ENCODE measurements at regions not wholly inside any gene's neighbourhood (a gene's known extent, or its start where the extent isn't known, plus 50 kb on each side); places are given as distances from the start of the nearest gene placed in this dataset.
"Not testable (repeated sequence)": the region's sequence is repeated elsewhere in the genome, so short reads cannot be mapped to it uniquely, and the experiment has no call there.

- DNase-seq (ENCODE audit: low read depth in 2 of 2) = no peak
These were observed 115.8 kb upstream of the FBXL7 start for GRCh38 chr5:15384176-15384575.

DNA sequence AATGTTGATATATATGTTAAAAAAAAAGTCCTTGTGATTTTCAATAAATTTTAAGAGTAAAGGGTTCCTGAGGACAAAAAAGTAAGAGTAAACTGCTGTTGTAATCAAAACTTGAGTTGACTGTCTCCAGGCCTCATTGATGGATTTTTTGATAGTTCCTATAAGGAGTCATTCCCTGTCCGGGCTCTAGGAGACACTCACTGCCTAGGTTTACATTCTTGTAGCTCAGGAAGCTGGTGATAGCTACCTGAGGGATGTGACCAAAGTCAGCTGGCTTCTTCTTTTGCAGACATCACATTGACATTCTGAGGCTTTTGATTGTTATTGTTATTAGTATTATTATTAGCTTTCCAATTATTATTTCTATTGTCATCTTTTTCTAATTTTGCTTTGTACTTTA is 116.5 kb upstream of the FBXL7 start:
- no peak for DNase-seq (ENCODE audit: low read depth in 2 of 2)

GRCh38 chr5:15383021-15383420 is 117.0 kb upstream of the FBXL7 start:
- DNase-seq (ENCODE audit: low read depth in 2 of 2) = no peak

- no peak for DNase-seq (ENCODE audit: low read depth in 2 of 2)
These were observed 122.2 kb upstream of the FBXL7 start for GRCh38 chr5:15377573-15378340.

GRCh38 chr5:15376803-15377202 is 123.2 kb upstream of the FBXL7 start:
- DNase-seq (ENCODE audit: low read depth in 2 of 2) = no peak

DNA sequence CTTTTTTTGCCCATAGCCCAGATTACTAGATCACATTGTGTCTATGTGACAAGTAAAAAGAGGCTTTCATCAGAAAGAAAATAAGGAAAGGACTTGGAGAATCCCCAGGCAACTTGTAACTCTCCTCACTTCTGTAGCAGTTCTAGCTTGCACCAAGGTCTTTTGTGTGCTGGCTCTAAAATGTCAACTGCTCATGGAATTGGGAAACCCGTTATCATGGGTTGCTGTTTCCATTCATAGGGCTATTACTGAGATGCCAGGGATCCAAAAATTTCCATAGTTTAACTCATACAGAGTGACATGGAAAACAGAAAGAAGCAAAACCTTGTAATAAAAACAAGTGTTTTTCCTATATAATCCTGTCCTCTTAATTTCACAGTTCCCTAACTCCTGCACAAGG is 123.9 kb upstream of the FBXL7 start:
- no peak for DNase-seq (ENCODE audit: low read depth in 2 of 2)

DNA sequence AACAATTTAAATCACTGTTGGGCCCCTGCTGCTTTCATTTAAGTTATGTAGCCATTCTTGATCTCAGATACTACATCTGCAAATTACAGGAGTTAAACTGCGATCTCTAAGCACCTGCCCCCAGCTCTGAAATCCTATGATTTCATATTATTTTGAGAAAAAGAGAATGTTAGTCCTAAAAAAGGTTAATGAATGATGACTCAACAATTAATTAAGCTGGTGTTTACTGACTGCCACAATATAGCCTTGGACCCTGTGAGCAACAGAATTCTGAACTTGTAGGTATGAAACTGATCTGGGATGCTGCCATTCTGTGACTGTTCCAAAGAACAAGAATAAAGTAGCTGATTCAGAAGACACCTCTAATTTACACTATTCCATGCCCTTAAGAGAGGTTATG is 124.4 kb upstream of the FBXL7 start:
- DNase-seq (ENCODE audit: low read depth in 2 of 2) = no peak

DNA sequence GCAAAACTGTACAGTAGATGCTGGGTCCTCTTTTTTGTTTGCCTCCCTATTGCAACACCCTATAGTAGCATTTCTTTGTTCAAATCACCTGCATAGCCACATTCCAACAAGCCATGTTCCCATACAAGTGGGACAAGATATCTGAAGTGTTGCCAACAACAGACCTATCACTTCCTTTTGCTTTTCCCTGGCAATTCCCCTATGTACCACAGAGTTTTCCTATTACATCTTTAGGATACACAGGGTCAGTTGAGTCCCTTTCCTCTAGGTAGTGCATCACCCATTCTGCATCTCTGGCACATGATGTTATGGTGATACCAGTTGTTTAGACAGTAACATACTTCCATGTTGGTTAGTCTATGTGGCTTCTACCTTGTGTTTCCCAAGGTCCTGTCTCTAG is 125.1 kb upstream of the FBXL7 start:
- no peak for DNase-seq (ENCODE audit: low read depth in 2 of 2)

DNA sequence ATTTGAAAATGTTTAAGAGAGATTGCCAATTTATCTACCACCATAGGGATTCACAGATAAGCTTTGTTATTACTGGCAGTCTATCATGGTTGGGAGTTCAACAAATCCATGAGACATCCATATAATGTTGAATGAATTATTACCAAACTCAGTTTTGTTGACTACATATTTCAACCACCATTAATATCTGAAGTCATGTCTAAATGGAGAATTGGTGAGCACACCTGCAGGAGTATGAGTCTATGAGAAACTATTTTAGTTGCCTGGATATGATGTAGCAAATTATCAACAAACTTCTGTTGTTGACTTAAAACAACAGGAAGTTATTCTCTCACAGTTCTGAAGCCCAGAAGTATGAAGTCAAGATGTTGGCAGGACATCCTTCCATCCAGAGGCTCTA is 126.8 kb upstream of the FBXL7 start:
- no peak for DNase-seq (ENCODE audit: low read depth in 2 of 2)

- DNase-seq (ENCODE audit: low read depth in 2 of 2) = no peak
These were observed 128.8 kb upstream of the FBXL7 start for GRCh38 chr5:15371184-15371583.

DNA sequence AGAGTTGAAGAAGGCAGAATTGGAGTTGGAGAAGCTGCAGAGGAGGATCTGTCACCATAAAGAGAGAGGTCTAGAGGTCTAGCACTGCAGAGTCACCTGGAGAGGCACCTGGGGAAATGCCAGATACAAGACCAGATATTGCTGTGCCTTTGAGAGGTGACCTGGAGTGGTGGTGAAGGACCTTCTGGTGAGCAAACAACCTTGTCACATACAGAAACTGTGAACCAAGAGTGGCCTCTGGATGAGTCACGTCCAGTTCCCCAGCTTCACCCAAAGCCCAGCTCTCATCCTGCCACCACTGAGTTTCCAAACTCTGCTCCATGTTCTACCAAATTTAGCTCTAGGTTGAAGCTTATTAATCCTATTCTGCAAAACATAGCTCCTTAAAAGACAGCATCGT is 131.1 kb upstream of the FBXL7 start:
- DNase-seq (ENCODE audit: low read depth in 2 of 2) = no peak

DNA sequence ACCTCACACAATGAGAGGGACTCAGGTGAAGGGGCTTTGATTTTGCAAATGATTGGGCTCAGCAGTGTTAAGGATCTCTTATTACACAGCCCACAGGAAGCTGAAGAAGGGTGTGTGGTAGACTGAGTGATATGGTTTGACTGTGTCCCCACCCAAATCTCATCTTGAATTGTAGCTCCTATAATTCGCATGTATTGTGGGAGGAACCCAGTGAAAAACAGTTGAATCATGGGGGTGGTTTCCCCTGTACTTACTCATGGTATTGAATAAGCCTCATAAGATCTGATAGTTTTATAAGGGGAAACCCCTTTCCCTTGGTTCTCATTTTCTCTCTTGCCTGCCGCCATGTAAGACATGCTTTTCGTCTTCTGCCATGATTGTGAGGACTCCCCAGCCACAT is 132.5 kb upstream of the FBXL7 start:
- no peak for DNase-seq (ENCODE audit: low read depth in 2 of 2)

DNA sequence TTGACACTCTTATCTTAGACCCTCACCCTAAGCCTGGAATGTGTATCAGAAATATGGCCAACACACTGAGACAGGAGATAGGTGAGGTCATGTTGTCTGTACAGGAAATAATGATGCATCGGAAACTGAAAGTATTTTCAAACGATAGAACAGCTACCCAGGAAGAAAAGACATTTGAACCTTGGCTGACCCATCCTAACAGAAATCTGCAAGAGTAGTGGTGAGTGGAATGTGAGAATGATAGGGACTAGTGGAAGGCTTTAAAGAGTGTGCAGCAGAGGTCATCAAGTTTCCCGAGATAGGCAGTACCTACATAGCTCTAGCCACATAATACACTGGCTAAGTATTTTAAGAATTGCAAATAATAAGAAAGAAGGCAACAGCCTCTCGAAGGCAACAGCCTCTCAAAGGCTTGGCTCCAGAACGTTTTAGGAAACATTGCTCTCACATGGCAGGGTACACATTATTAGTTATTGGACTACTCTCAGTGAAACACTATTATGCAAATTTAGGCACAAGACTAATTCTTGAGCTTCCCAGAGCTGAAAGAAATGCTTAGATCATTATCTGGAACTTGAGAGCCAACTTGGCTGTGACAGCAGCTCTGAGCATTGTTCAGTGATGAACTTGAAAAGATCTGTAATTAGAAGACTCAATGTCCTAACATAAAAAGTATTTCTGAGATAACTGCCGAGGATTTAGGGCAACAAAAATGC is 133.1 kb upstream of the FBXL7 start:
- no peak for DNase-seq (ENCODE audit: low read depth in 2 of 2)

- no peak for DNase-seq (ENCODE audit: low read depth in 2 of 2)
These were observed 134.9 kb upstream of the FBXL7 start for GRCh38 chr5:15365070-15365469.

GRCh38 chr5:15363601-15364000 is 136.4 kb upstream of the FBXL7 start:
- DNase-seq (ENCODE audit: low read depth in 2 of 2) = no peak

DNA sequence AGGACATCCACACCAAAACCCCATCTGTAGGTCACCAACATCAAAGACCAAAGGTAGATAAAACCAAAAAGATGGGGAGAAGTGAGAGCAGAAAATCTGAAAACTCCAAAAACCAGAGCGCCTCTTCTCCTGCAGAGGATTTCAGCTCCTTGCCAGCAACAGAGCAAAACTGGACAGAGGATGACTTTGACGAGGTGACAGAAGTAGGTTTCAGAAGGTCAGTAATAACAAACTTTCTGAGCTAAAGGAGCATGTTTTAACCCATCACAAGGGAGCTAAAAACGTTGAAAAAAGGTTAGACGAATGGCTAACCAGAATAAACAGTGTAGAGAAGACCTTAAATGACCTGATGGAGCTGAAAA is 142.9 kb upstream of the FBXL7 start:
- not testable (repeated sequence) for DNase-seq (ENCODE audit: low read depth in 2 of 2)

- not testable (repeated sequence) for DNase-seq (ENCODE audit: low read depth in 2 of 2)
These were observed 143.5 kb upstream of the FBXL7 start for GRCh38 chr5:15356308-15357091.

- no peak for DNase-seq (ENCODE audit: low read depth in 2 of 2)
These were observed 146.0 kb upstream of the FBXL7 start for GRCh38 chr5:15354021-15354420.

GRCh38 chr5:15353086-15353645 is 146.8 kb upstream of the FBXL7 start:
- no peak for DNase-seq (ENCODE audit: low read depth in 2 of 2)

GRCh38 chr5:15350614-15351013 is 149.4 kb upstream of the FBXL7 start:
- DNase-seq (ENCODE audit: low read depth in 2 of 2) = no peak

DNA sequence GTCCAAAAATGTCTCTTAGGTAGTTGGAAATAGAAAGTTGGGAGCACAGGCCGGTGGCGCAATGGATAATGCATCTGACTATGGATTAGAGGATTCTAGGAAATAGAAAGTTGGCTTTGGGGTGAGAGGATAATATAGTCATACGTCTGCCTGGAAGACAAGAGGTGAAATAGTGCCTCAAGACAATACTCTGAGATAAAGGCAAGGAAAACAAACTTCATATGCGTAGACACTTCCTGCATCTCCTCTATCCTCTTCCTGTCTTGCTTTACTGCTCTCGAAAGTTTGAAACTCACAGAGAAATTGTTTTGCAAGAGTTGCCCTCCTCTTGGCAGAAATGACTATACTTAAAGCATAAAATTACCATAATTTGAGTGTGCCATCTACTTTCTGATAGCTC is 153.2 kb upstream of the FBXL7 start:
- no peak for DNase-seq (ENCODE audit: low read depth in 2 of 2)

- no peak for DNase-seq (ENCODE audit: low read depth in 2 of 2)
These were observed 155.0 kb upstream of the FBXL7 start for GRCh38 chr5:15344954-15345353.
